Fibroblast of villous mesenchyme (primary cell): ENCODE measurements at regions not wholly inside any gene's neighbourhood (a gene's known extent, or its start where the extent isn't known, plus 50 kb on each side); places are given as distances from the start of the nearest gene placed in this dataset.

Experiments
- DNase-seq: peaks from one replicate; pipeline ENCODE4 v3.0.0-alpha.2; 2010; ENCODE audit warnings: low read depth
- H3K4me3 ChIP-seq: 2 replicates; pipeline ENCODE4 v1.5.1; 2011; ENCODE audit warnings: low read depth, mild to moderate bottlenecking, low read length
- TF ChIP-seq, protein P1 (sequence below): IDR thresholded peaks from 2 replicates; pipeline ENCODE4 v1.5.1; 2012; ENCODE audit warnings: low read depth, mild to moderate bottlenecking, low read length; ENCODE audit not compliant: insufficient read depth

DNA sequence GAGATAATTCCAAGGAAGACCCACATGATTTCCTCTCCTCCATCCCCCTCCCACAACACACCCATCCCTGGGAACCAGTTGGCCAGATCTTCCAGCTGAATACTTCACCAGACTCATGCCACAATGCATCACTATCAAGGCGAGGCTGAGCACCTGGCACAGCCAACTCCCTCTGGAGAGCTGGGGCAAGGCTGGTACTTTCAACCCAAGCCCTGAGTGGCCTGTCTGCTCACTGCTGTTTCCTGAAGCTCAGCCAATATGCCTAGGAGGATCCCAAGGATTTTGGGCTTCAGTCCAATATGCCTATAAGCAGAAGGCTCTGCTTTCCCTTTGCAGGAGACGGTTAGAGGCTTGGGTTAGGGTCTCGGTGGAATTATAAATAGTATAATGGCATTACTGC, 90.9 kb upstream of the NEO1 start:
- H3K4me3 ChIP-seq: no peak overlapping the region
- DNase-seq: no peak
- TF ChIP-seq, protein P1, sequence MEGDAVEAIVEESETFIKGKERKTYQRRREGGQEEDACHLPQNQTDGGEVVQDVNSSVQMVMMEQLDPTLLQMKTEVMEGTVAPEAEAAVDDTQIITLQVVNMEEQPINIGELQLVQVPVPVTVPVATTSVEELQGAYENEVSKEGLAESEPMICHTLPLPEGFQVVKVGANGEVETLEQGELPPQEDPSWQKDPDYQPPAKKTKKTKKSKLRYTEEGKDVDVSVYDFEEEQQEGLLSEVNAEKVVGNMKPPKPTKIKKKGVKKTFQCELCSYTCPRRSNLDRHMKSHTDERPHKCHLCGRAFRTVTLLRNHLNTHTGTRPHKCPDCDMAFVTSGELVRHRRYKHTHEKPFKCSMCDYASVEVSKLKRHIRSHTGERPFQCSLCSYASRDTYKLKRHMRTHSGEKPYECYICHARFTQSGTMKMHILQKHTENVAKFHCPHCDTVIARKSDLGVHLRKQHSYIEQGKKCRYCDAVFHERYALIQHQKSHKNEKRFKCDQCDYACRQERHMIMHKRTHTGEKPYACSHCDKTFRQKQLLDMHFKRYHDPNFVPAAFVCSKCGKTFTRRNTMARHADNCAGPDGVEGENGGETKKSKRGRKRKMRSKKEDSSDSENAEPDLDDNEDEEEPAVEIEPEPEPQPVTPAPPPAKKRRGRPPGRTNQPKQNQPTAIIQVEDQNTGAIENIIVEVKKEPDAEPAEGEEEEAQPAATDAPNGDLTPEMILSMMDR: no peak

DNA sequence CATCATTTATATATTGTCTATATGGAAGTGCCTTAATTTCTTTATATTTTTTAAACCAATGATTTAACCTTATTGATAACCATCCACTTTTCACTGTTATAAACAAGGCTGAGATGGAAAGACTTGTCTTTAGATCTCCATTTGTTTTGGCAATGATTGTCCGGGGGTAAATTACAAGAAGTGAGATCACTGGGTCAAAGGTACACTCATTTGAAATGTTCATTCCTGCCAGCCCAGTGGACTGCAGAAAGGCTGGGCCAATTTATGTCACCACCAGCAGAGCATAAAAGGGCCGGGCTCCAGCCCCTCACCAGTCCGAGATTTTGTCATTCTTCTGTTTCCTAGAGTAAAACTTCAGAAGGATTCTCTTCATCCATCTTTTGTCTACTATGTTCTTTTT, 93.6 kb upstream of the NEO1 start:
- TF ChIP-seq, protein P1: no peak
- no peak overlapping the region for H3K4me3 ChIP-seq
- no peak for DNase-seq

DNA sequence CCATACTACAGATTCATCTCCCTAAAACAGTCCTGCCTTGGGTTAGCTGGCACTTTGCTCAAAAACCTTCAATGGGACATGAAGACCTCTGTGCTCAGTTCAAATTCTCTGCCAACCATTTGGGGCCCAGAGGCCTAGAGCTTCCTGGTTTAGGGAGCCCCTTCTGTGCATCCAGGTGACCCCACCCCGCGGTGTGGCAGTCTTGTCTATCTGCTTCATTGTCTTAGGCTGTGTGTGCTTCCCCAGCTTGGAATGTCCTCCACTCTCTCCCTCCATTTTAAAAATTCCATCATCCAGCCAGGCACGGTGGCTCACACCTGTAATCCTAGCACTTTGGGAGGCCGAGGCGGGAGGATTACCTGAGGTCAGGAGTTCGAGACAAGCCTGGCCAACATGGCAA, 99.0 kb upstream of the NEO1 start:
- no peak overlapping the region for H3K4me3 ChIP-seq

DNA sequence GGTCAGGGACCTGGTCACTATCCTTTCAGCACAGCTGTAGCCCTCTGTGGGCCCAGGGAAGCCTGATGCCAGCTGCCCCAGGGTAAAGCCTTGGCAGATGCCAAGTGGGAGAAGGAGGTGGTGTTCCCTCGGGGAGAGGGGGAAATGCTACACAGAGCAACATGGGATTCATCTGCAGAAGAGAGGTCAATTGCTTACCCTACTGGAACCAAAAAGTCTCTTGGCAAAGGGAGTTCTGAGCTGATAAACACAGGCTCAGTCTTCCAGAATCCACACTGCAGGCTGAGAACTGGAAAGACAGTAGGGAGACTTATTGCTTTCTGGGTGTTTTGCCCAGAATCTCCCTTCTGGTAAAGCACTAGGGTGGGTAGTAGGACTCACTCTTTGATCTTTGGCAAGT, 100.1 kb upstream of the NEO1 start:
- DNase-seq: no peak
- no peak overlapping the region for H3K4me3 ChIP-seq
- TF ChIP-seq, protein P1: no peak

More for the DNA sequence above, 99.0 kb upstream of the NEO1 start:
- TF ChIP-seq, protein P1: no peak
- DNase-seq: no peak

DNA sequence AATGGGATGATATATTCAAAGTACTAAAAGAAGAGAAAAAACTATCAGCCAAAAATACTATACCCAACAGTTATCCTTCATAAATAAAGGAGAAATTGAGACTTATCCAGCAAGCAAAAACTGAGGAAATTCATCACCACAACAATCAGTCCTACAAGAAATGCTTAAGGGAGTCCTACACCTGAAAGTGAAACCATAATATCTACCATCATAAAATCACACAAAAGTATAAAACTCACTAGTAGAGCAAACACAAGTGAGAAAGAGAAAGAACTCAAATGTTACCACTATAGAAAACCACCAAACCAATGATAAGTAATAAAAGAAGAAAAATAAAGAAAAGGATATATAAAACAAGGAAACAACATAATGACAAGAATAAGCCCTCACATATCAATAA, 103.6 kb upstream of the NEO1 start:
- DNase-seq: no peak
- TF ChIP-seq, protein P1: no peak
- no peak overlapping the region for H3K4me3 ChIP-seq

DNA sequence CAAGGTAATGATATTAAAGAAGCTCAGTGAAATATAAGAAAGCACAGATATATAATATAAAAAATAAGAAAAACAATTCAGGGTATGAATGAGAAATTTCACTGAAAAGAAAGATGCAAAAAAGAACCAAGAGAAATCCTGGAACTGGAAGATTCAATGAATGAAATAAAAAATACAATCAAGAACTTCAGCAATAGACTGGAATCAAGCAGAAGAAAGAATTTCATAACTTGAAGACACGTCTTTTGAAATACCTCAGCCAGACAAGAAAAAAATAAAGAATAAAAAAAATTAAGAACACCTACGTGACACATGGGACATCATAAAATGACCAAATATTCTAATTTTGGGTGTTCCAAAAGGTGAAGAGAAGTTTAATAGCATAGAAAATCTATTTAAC, 104.6 kb upstream of the NEO1 start:
- TF ChIP-seq, protein P1: no peak

DNA sequence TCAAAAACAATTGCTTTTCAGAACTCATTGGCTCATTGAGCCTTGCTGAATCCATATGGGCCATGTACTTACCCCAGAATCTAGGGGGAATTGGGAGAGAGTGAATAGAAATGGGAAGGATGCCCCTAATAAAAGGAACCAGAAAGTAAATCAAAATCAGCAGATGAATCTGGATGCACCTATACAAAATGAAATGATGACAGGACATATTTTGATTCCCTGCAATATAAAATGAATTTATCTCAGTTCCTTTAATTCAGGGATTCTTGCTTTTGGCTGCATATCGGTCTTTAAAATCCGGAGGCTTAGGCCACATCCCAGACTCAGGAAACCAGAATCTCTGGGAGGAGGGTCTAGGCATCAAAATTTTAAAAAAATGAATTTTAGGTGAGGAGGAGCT, 107.7 kb upstream of the NEO1 start:
- DNase-seq: no peak
- H3K4me3 ChIP-seq: no peak overlapping the region
- TF ChIP-seq, protein P1: no peak

More for the DNA sequence above, 104.6 kb upstream of the NEO1 start:
- H3K4me3 ChIP-seq: no peak overlapping the region
- DNase-seq: no peak
